HG02678 (cell line): ENCODE measurements at regions not wholly inside any gene's neighbourhood (a gene's known extent, or its start where the extent isn't known, plus 50 kb on each side); places are given as distances from the start of the nearest gene placed in this dataset.
A peak's percentile ranks its signal among the peaks of the same experiment; 100 is the strongest.
"Not testable (repeated sequence)": the region's sequence is repeated elsewhere in the genome, so short reads cannot be mapped to it uniquely, and the experiment has no call there.

Experiments
- ATAC-seq: cut with Tn5 transposase; IDR thresholded peaks from one replicate; pipeline ENCODE4 v1.9.1; 2021; ENCODE audit warnings: mild to moderate bottlenecking, moderate library complexity; ENCODE audit not compliant: unreplicated experiment

DNA sequence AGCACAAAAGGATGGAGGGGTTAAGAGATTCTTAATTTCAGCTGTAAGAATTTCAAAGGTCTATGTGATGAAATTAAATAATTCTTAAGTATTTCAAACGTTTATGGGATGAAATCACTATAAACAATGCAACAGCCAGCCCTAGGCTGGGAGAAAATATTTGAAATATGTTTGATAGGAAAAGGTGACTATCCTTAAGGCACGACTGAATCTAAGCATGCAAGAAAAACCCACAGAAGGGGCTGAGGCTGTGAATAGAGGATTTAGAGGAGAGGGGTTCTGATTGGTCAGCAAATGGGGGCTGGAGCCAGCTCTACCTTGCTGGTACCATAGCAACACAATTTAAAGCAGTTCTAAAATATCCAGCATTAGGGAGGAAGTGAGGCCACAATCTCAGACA, 220.8 kb upstream of the ATP10A start:
- no peak for ATAC-seq

DNA sequence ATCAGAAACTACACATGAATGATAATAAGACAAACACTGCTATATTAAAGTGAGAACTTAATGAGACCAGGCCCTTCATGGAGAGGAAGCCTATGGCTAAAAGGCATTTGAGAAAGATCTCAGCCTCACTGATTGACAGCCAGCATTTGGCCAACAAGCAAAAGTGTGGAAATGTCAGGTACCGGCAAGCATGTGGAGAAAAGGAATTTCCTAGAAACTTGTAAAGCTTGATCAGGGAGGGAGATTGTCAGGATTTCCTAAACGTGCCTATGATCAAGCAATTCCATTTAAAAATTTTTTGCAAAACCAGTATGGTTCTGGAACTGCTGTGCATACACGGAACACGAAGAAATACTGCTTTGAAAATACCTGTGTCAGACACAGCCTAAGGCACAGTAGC, 220.3 kb upstream of the ATP10A start:
- no peak for ATAC-seq

DNA sequence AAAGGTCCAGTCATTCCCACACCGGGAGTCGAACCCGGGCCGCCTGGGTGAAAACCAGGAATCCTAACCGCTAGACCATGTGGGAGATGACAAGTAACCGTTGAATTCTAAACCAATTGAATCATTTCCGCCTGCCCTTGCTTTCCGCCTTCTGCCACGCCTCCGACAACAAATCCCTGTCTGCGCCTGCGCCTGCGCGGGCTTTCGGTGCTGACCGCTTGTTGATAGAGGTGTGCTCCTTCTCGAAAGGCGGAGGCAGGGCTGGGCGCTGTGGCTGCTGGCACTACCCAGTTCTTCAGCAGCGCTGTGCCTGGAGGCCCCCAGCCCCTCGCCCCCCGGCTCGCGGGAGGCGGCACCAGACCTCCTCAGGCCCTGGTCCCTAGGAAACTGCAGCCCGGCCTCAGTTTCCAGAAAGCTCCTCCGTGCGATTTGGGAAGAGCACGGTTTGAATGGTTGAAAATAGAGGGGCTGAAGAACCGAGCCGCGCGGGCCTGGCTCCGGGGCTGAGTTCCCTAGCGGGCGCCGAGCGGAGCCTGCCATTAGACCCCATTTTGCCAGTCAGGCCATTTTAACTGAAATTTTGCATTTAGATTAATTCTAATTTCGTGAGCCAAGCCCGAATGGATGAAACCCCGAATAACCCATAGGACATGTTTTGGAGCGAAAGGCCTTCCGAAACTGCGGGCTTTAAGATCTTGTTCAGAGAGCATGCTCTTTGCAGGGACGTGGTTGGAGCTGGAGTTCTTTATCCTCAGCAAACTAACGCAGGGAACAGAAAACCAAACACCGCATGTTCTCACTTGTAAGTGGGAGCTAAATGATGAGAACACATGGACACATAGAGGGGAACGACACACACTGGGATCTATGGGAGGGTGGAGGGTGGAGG, 219.3 kb upstream of the ATP10A start:
- ATAC-seq = peak; percentile 95

DNA sequence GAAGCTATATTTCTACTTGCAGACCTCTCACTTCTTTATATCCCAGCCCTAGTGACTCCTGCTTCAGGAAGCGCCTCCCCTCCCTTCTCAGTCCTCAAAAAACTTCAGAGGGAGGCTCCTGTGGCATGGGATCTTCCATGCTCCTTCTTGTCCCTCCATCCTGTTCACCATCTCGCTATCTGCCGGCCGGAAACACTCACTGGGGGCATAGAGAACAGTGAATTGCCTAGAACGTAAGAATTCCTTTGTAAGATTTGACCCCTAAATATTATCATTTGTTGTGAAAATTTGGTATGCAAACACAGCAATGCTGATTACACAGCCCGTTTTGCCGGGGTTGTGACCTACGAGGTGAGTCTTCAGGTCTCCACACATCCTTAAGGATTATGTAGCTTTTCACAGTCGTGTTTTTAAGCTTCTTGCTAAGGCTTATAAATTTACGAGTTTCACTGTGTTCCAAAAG, 218.7 kb upstream of the ATP10A start:
- ATAC-seq = no peak

GRCh38 chr15:26075770-26076169, 212.6 kb upstream of the ATP10A start:
- no peak for ATAC-seq

- no peak for ATAC-seq
Observed at GRCh38 chr15:26073430-26074333, 210.6 kb upstream of the ATP10A start.

GRCh38 chr15:26070095-26070532, 207.0 kb upstream of the ATP10A start:
- no peak for ATAC-seq

- ATAC-seq = no peak
Observed at GRCh38 chr15:26069231-26069641, 206.1 kb upstream of the ATP10A start.

GRCh38 chr15:26066896-26067295, 203.8 kb upstream of the ATP10A start:
- ATAC-seq = no peak

DNA sequence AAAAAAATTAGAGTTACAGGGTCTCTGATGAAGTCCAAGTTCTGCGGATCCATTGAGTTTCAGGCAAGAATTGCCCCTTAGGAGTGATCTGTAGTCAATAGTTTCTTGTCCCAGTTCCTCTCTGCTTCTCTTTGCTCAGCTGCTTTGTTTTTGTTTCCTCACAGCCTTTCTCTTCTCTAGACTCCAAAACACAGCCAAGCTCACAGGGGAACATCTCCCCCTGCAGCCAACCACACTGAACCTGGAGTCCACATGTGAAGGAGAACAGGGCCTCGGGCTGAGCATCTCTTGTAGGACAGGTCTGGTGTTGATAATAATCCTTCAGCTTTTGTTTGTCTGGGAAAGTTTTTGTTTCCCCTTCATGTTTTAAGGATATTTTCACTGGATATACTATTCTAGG, 202.6 kb upstream of the ATP10A start:
- ATAC-seq = no peak

DNA sequence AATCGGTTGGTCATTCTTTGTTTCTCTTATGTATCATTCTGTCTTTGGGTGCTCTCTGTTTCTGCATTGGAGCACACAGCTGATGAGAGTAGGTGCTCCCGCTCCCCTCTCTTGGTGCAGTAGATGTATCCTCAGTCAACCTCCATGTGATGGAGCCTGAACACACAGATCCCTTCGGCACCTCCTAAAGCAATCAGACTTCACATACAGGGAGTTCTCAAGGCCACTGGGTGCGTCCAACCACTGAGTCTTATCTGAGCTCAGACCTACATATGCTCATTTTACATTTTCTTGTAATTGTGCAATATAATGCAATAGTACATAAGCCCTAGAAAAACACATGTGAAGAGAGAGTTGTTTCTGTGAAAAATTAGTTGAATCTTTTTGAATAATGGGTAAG, 198.1 kb upstream of the ATP10A start:
- ATAC-seq = no peak

DNA sequence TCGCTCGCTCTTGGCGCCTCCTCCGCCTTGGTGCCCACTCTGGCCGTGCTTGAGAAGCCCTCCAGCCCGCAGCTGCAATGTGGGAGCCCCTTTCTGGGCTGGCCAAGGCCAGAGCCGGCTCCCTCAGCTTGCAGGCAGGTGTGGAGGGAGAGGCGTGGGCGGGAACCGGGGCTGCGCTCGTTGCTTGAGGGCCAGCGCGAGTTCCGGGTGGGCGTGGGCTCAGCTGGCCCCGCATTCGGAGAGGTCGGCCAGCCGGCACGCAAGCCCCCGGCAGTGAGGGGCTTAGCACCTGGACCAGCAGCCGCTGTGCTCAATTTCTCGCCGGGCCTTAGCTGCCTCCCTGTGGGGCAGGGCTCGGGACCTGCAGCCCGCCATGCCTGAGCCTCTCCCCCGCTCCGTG, 193.6 kb upstream of the ATP10A start:
- not testable (repeated sequence) for ATAC-seq

GRCh38 chr15:26051761-26052675, 188.9 kb upstream of the ATP10A start:
- ATAC-seq = no peak

GRCh38 chr15:26050984-26051383, 187.9 kb upstream of the ATP10A start:
- ATAC-seq = no peak

- ATAC-seq = no peak
Observed at GRCh38 chr15:26049900-26050657, 187.0 kb upstream of the ATP10A start.

DNA sequence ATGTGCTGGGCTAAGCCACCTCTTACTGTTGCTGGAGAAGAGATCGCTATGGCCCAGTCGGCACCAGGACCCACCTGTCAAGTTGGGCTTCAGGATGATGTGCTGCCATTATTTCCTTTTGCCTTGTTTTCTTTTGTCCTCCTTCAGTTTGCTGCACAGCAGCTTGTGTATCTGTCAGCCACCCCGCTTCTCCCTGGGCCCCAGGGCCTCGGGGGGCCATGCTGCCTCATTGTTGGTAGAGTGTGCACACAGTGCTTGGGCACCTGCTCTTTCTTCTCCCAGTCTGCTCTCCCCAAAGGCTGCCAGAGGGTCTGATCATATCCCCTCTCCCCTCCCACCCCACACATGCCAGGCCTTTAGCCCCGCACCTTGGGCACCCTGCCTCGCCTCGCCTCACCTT, 185.5 kb upstream of the ATP10A start:
- ATAC-seq = no peak

GRCh38 chr15:26045516-26045915, 182.4 kb upstream of the ATP10A start:
- no peak for ATAC-seq

DNA sequence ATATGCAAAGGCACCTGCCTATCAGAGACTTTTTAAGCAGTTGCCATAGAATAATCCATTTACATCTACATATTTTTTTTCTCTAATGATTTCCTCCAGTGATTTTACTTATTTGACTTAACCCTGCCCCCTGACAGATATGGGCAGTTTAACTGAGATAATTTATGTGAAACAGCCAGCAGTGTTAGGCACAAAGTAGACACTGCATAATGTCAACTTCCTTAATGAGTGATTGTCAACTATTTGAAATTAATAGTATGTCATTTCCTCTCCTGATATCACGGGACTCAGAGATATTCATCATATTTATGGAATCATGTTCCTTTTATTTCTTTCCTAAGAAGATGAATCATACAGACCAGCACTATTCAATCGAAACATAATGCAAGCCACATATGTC, 179.9 kb upstream of the ATP10A start:
- no peak for ATAC-seq

GRCh38 chr15:26038693-26039092, 175.6 kb upstream of the ATP10A start:
- ATAC-seq = no peak

DNA sequence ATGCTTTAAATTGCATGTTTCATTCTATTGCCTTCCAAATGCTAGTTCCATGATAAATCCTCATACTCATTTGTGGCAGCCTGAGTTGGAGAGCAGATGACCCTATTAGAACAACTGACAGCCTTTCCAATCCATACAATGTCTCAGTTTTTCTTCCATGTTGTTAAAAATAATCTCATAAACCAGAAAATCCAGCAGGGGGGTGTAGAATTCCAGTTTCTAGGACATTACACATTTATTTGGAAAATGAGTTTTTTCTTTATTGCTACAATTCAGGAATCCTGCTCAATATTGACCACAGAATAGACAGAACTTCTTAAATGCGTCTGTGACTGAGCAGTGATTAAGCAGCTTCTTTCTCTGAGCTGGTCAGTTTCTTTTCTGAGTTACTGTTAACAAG, 174.2 kb upstream of the ATP10A start:
- no peak for ATAC-seq
